Nephron (organoid): ENCODE measurements at regions not wholly inside any gene's neighbourhood (a gene's known extent, or its start where the extent isn't known, plus 50 kb on each side); places are given as distances from the start of the nearest gene placed in this dataset.

Experiments used
- H3K27ac Mint-ChIP-seq, 3 experiments: 2 replicates each; pipeline ENCODE4 v1.8.0; 2020; ENCODE audit warnings: mixed read lengths in 3 of 3, mild to moderate bottlenecking in 2 of 3, moderate library complexity in 1 of 3
- H3K27me3 Mint-ChIP-seq: 2 replicates; pipeline ENCODE4 v1.8.0; 2021; ENCODE audit warnings: low read depth, mild to moderate bottlenecking, moderate library complexity, mixed read lengths
- H3K36me3 Mint-ChIP-seq: 2 replicates; pipeline ENCODE4 v1.8.0; 2020; ENCODE audit warnings: low read depth, mixed read lengths
- H3K4me1 Mint-ChIP-seq: 2 replicates; pipeline ENCODE4 v1.8.0; 2020; ENCODE audit warnings: mixed read lengths
- H3K4me3 Mint-ChIP-seq, 3 experiments: 2 replicates each; pipeline ENCODE4 v1.8.0; 2020; ENCODE audit warnings: mild to moderate bottlenecking in 3 of 3, mixed read lengths in 3 of 3, moderate library complexity in 2 of 3
- H3K9me3 Mint-ChIP-seq: 2 replicates; pipeline ENCODE4 v1.8.0; 2020; ENCODE audit warnings: mixed read lengths
- CTCF ChIP-seq, 3 experiments: fragments of 200-600 bp; sonication (generic); IDR thresholded peaks; one replicate each; pipeline ENCODE4 v1.5.0; 2021; ENCODE audit warnings: antibody characterized with exemption in 3 of 3; ENCODE audit not compliant: unreplicated experiment in 3 of 3

DNA sequence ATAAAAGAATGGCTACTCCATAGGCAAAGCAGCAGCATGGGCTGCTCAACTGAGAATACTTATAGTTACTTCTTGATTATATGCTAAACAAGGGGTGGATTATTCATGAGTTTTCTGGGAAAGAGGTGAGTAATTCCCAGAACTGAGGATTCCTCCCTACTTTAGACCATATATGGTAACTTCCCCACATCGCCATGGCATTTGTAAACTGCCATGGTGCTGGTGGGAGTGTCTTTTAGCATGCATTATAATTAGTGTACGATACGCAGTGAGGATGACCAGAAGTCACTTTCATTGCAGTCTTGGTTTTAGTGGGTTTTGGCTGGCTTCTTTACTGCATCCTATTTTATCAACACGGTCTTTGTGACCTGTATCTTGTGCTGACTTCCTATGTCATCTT is 141.5 kb downstream of the MAGEB17 start:
- no peaks in the 10 kb centered on the region for H3K4me1 Mint-ChIP-seq
- peaks cover 4% of the 10 kb centered on the region for H3K27me3 Mint-ChIP-seq
- H3K4me3 Mint-ChIP-seq = no peak overlapping the region
- no peaks in the 10 kb centered on the region for H3K36me3 Mint-ChIP-seq
- TF ChIP-seq CTCF (IDR thresholded peaks at IDR 0.05; ENCODE audit: unreplicated experiment in 3 of 3) = no peak
- H3K9me3 Mint-ChIP-seq = no peaks in the 10 kb centered on the region
- no peak overlapping the region for H3K27ac Mint-ChIP-seq

- Mint-ChIP-seq H3K4me3 (no peak overlapping the region), H3K4me1 (no peaks in the 10 kb centered on the region), H3K27me3 (peaks cover 4% of the 10 kb centered on the region), H3K9me3 (no peaks in the 10 kb centered on the region), H3K27ac (peak overlapping the region; percentile 36 to 87 (median 67)), H3K36me3 (no peaks in the 10 kb centered on the region)
- TF ChIP-seq CTCF (IDR thresholded peaks at IDR 0.05; ENCODE audit: unreplicated experiment in 3 of 3) = no peak
These were observed 143.0 kb downstream of the MAGEB17 start for GRCh38 chrX:16310326-16310725.

GRCh38 chrX:16311671-16312070 is 144.4 kb downstream of the MAGEB17 start:
- no peaks in the 10 kb centered on the region for H3K9me3 Mint-ChIP-seq
- H3K4me1 Mint-ChIP-seq = no peaks in the 10 kb centered on the region
- no peak overlapping the region for H3K4me3 Mint-ChIP-seq
- no peaks in the 10 kb centered on the region for H3K36me3 Mint-ChIP-seq
- peaks cover 4% of the 10 kb centered on the region for H3K27me3 Mint-ChIP-seq
- TF ChIP-seq CTCF (IDR thresholded peaks at IDR 0.05; ENCODE audit: unreplicated experiment in 3 of 3) = no peak
- H3K27ac Mint-ChIP-seq = peak overlapping the region; percentile 50 to 70 (median 55)

DNA sequence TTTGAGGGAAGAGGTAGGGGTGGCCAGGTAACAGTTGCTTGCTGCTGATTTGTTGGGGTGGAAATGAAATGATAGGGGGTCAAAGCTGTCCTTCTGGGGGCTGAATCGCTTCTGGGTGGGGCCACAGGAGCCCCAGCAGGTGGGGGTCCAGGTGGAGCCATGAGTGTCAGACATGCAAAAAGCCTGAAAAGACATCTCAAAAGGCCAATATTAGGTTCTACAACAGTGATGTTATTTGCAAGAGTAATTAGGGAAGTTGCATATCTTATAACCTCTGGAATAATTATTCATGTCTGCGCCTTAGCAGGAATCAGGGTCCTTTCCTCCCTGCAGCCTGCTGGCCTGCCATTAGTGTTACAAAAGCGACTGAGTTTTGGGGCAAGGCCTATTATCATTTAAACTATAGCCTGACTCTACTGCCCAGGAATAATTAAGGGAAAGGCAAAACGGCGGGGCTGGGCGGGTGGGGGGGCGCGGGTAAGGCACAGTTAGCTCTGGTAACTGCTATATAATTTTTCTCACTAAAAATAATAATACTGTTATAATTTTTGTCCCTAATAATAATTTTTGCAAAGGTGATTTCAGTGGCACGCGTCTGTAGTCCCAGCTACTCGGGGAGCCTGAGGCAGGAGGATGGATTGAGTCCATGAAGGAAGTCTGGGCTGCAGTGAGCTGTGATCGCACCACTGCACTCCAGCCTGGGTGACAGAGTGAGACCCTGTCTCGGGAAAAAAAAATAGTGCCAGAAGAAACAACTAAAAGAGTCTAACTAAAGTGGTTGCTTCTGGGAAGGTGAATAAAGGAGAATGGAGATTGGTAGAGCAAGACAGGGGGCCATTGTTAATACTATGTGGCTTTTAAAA is 145.7 kb downstream of the MAGEB17 start:
- H3K36me3 Mint-ChIP-seq = no peaks in the 10 kb centered on the region
- H3K4me1 Mint-ChIP-seq = no peaks in the 10 kb centered on the region
- no peaks in the 10 kb centered on the region for H3K9me3 Mint-ChIP-seq
- TF ChIP-seq CTCF (IDR thresholded peaks at IDR 0.05; ENCODE audit: unreplicated experiment in 3 of 3) = no peak
- peaks cover 4% of the 10 kb centered on the region for H3K27me3 Mint-ChIP-seq
- H3K4me3 Mint-ChIP-seq = no peak overlapping the region
- peak overlapping the region; percentile 25 to 55 (median 37) for H3K27ac Mint-ChIP-seq

DNA sequence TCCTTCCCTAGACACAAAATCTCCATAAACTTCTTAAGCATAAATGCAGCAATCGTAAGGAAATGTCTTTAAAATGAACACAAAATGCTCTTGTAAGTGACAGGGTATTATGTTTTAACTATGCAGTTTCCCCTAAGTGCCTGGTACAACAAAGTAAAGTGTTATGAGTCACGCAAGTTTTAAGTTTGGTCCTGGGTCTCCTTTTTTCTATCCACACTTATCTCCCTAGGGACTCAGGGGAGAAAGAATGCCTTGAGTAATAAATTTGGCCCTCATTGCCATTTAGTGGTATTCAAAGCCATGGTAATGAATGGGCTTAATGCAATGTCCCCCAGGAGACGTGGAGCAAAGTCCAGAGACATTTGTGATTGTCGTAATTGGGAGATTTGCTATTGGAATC is 149.1 kb downstream of the MAGEB17 start:
- no peaks in the 10 kb centered on the region for H3K4me1 Mint-ChIP-seq
- peaks cover 10% of the 10 kb centered on the region for H3K36me3 Mint-ChIP-seq
- H3K9me3 Mint-ChIP-seq = peaks cover 8% of the 10 kb centered on the region
- no peak overlapping the region for H3K27ac Mint-ChIP-seq
- H3K4me3 Mint-ChIP-seq = no peak overlapping the region
- peaks cover 4% of the 10 kb centered on the region for H3K27me3 Mint-ChIP-seq
- no peak for TF ChIP-seq CTCF (IDR thresholded peaks at IDR 0.05; ENCODE audit: unreplicated experiment in 3 of 3)

DNA sequence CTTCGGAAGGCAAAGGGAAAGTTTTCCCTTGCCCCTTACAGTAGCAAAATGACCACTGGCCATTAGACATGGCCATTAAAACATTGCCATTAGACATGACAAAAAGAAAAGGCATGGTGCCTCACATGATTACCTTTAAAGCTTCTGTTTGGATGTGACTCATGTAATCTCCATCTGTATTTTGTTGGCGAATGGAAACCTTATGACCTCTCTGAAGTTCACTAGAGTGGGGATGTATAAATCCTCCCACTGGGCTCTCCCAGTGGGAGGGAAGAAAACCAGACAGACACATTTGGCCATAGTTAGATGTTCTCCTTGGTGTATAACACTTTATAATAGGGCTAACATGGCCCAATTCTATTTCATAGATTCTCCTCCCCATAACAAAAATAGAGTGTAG is 152.6 kb downstream of the MAGEB17 start:
- H3K4me3 Mint-ChIP-seq = no peak overlapping the region
- no peak for TF ChIP-seq CTCF (IDR thresholded peaks at IDR 0.05; ENCODE audit: unreplicated experiment in 3 of 3)
- no peaks in the 10 kb centered on the region for H3K27me3 Mint-ChIP-seq
- peaks cover 14% of the 10 kb centered on the region for H3K9me3 Mint-ChIP-seq
- no peak overlapping the region for H3K27ac Mint-ChIP-seq
- H3K4me1 Mint-ChIP-seq = no peaks in the 10 kb centered on the region
- H3K36me3 Mint-ChIP-seq = peaks cover 10% of the 10 kb centered on the region
